GM20431 (cell line): ENCODE measurements at regions not wholly inside any gene's neighbourhood (a gene's known extent, or its start where the extent isn't known, plus 50 kb on each side); places are given as distances from the start of the nearest gene placed in this dataset.
"Not testable (repeated sequence)": the region's sequence is repeated elsewhere in the genome, so short reads cannot be mapped to it uniquely, and the experiment has no call there.

Experiments
- in situ Hi-C: fragments of 300-500 bp; cut with MseI, MboI; formaldehyde crosslinking; loops from one replicate; pipeline ENCODE4 v1.15.0; 2020; ENCODE audit warnings: low sequenced_read_pairs; ENCODE audit not compliant: unreplicated experiment

- in situ Hi-C loops: no loop called here
These were observed 72.7 kb upstream of the NALF2 start for GRCh38 chrX:69431420-69431819.

GRCh38 chrX:69430785-69431184, 73.3 kb upstream of the NALF2 start:
- in situ Hi-C loops: no loop called here

GRCh38 chrX:69429339-69430015, 74.6 kb upstream of the NALF2 start:
- in situ Hi-C loops: no loop called here

GRCh38 chrX:69428216-69428615, 75.9 kb upstream of the NALF2 start:
- in situ Hi-C loops: no loop called here

- in situ Hi-C loops: no loop called here
These were observed 79.2 kb upstream of the NALF2 start for GRCh38 chrX:69424910-69425309.

- in situ Hi-C loops: no loop called here
These were observed 80.0 kb upstream of the NALF2 start for GRCh38 chrX:69424161-69424560.

- in situ Hi-C loops: not testable (repeated sequence)
These were observed 81.9 kb upstream of the NALF2 start for GRCh38 chrX:69422208-69422607.

- in situ Hi-C loops: no loop called here
These were observed 88.4 kb upstream of the NALF2 start for GRCh38 chrX:69415698-69416097.

GRCh38 chrX:69412661-69413060, 91.5 kb upstream of the NALF2 start:
- in situ Hi-C loops: no loop called here

- in situ Hi-C loops: no loop called here
These were observed 105.2 kb upstream of the NALF2 start for GRCh38 chrX:69398881-69399280.

GRCh38 chrX:69396916-69397315, 107.2 kb upstream of the NALF2 start:
- in situ Hi-C loops: no loop called here

- in situ Hi-C loops: no loop called here
These were observed 108.8 kb upstream of the NALF2 start for GRCh38 chrX:69395306-69395705.

- in situ Hi-C loops: no loop called here
These were observed 115.0 kb upstream of the NALF2 start for GRCh38 chrX:69389101-69389501.

GRCh38 chrX:69388526-69388925, 115.6 kb upstream of the NALF2 start:
- in situ Hi-C loops: no loop called here

- in situ Hi-C loops: no loop called here
These were observed 116.3 kb upstream of the NALF2 start for GRCh38 chrX:69387567-69388487.

GRCh38 chrX:69386681-69387080, 117.4 kb upstream of the NALF2 start:
- in situ Hi-C loops: no loop called here

GRCh38 chrX:69379412-69379811, 124.7 kb upstream of the NALF2 start:
- in situ Hi-C loops: no loop called here

- in situ Hi-C loops: no loop called here
These were observed 129.6 kb upstream of the NALF2 start for GRCh38 chrX:69374569-69374968.

- in situ Hi-C loops: no loop called here
These were observed 131.7 kb upstream of the NALF2 start for GRCh38 chrX:69372435-69372834.

GRCh38 chrX:69371159-69371558, 133.0 kb upstream of the NALF2 start:
- in situ Hi-C loops: no loop called here

- in situ Hi-C loops: no loop called here
These were observed 134.1 kb upstream of the NALF2 start for GRCh38 chrX:69369999-69370398.
